ENCODE measurements at regions not wholly inside any gene's neighbourhood (a gene's known extent, or its start where the extent isn't known, plus 50 kb on each side); places are given as distances from the start of the nearest gene placed in this dataset.
A peak's percentile ranks its signal among the peaks of the same experiment; 100 is the strongest.

- no peak for FAIRE-seq
Measured at GRCh38 chr6:159444056-159444760, 248.8 kb downstream of the SOD2 start.

GRCh38 chr6:159443417-159443920 is 249.6 kb downstream of the SOD2 start:
- FAIRE-seq, result no peak
- no peak for DNase-seq (ENCODE audit: low spot score)

More at GRCh38 chr6:159444056-159444760, 248.8 kb downstream of the SOD2 start:
- DNase-seq (ENCODE audit: low spot score), result no peak

GRCh38 chr6:159441704-159441981 is 251.4 kb downstream of the SOD2 start:
- DNase-seq (ENCODE audit: low spot score) (no peak), FAIRE-seq (no peak)

DNA sequence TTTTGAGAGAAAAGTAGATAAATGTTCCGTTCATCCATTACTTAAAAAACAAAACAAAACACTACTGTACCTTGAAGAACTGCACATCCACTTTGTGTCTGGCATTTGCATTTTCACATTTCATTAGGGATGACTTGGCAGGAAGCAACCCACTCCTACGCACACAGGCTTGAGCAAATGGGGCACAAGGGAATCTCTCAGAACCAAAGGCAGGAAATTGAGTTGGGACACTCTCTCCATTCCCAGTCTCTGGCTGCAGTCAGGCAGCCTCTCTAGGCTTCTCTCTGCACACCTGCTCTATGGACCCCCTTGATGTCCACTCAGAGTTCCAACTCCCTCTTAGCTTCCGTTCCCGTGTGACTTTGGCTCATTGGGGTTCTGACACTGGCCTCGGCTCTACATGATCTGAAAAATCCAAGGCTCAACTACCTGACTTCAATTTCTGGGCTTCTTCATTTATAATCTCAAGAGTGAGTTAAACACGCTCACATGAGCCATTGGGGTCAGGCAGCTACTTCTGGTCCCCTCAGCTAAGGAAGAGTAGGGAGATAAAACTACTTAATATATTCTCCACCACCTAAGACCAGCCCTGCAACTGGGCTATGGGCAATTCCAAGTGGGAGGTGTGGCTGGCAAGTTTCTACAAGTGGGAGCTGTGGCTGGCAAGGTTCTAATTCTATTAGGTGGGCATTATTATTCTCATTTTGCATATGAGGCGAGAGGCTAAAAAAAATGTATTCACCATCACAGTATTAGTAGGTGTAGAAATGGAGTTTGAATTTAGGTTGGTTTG is 251.9 kb downstream of the SOD2 start:
- no peak for DNase-seq (ENCODE audit: low spot score)
- no peak for FAIRE-seq

- DNase-seq (ENCODE audit: low spot score) (no peak), FAIRE-seq (no peak)
Measured at GRCh38 chr6:159440349-159440748, 252.7 kb downstream of the SOD2 start.

DNA sequence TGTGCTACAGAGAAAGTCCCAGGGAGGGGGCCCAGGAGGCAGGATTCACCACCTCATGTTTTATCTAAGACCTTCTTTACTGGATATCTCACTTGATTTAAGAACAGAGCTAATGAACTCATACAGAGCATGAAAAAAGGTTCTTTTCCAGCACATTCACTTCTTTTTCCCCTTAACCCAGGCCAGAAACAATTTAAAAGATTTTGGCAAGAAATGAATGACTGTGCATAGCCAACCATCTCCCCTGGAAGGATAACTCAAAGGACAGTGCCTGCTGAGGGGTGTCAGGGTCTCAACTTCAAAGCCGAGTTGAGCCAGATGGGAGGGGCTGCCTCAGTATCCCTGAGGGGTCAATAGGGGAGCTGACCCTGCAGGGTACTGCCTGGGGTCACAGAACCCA is 253.4 kb downstream of the SOD2 start:
- FAIRE-seq (no peak), DNase-seq (ENCODE audit: low spot score) (no peak)

GRCh38 chr6:159438106-159438505 is 254.9 kb downstream of the SOD2 start:
- DNase-seq (ENCODE audit: low spot score) (no peak), FAIRE-seq (no peak)

- FAIRE-seq (no peak), DNase-seq (ENCODE audit: low spot score) (no peak)
Measured at GRCh38 chr6:159436581-159436980, 256.5 kb downstream of the SOD2 start.

GRCh38 chr6:159435701-159436100 is 257.3 kb downstream of the SOD2 start:
- no peak for DNase-seq (ENCODE audit: low spot score)
- no peak for FAIRE-seq

GRCh38 chr6:159434410-159434809 is 258.6 kb downstream of the SOD2 start:
- FAIRE-seq, result no peak
- no peak for DNase-seq (ENCODE audit: low spot score)

- DNase-seq (ENCODE audit: low spot score) (no peak), FAIRE-seq (no peak)
Measured at GRCh38 chr6:159433550-159433949, 259.5 kb downstream of the SOD2 start.

- DNase-seq (ENCODE audit: low spot score) (no peak), FAIRE-seq (no peak)
Measured at GRCh38 chr6:159431750-159432149, 261.3 kb downstream of the SOD2 start.

GRCh38 chr6:159430323-159430722 is 261.1 kb downstream of the FNDC1 start:
- DNase-seq (ENCODE audit: low spot score) (no peak), FAIRE-seq (no peak)

DNA sequence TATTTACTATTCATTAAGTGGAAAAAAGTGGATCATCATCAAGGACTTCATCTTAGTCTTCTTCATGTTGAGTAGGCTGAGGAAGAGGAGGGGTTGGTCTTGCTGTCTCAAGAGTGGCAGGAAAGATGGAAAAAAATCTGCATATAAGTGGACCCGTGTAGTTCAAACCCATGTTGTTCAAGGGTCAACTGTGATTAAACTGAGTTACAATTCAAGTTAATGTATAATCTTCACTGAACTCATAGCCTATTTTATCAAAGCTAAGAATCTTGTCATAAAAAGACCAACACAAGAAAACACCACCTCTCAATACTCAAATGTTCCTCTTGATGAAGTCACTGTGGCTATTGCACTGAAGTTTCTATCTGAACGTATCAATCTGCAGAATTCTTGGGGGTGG is 260.2 kb downstream of the FNDC1 start:
- no peak for DNase-seq (ENCODE audit: low spot score)
- no peak for FAIRE-seq

DNA sequence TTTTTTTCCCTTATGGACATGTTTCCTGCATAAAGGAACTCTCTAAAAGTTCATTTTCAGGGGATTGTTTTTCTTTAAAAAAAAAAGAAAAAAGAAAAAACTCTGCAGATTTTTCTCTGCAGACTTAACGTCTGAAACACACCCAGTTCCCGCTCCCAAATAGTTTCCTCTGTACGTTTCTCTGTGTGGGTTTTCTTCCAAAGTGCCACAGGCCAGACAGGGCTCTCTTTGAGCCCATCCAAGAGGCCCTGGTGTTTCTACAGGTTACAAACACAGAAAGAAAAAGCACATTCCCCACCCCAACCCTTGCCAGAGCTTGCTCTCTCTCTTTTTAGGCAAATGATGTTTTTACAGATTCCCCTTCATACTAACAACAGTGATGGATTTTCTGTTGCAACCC is 258.6 kb downstream of the FNDC1 start:
- no peak for FAIRE-seq
- no peak for DNase-seq (ENCODE audit: low spot score)

DNA sequence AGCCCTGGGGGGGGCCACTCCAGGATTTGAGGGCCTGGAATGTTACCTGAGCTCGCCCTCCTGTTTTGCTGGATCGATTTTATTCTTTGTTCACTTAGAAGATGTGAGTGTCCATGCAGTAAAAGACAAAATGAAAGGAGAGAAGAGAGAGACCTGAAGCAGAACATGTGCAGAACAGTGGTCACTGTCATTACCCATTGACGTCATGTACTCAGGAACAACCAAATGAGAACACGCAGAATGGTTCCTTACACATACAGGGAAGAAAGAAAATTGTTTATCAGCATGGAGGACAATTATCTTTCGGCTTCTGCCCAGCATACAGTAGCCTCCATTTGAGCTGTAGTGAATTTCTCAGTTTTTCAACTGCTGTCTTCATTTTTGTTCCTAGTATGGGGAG is 258.1 kb downstream of the FNDC1 start:
- FAIRE-seq (no peak), DNase-seq (ENCODE audit: low spot score) (no peak)

- no peak for FAIRE-seq
- no peak for DNase-seq (ENCODE audit: low spot score)
Measured at GRCh38 chr6:159425421-159425820, 256.2 kb downstream of the FNDC1 start.

DNA sequence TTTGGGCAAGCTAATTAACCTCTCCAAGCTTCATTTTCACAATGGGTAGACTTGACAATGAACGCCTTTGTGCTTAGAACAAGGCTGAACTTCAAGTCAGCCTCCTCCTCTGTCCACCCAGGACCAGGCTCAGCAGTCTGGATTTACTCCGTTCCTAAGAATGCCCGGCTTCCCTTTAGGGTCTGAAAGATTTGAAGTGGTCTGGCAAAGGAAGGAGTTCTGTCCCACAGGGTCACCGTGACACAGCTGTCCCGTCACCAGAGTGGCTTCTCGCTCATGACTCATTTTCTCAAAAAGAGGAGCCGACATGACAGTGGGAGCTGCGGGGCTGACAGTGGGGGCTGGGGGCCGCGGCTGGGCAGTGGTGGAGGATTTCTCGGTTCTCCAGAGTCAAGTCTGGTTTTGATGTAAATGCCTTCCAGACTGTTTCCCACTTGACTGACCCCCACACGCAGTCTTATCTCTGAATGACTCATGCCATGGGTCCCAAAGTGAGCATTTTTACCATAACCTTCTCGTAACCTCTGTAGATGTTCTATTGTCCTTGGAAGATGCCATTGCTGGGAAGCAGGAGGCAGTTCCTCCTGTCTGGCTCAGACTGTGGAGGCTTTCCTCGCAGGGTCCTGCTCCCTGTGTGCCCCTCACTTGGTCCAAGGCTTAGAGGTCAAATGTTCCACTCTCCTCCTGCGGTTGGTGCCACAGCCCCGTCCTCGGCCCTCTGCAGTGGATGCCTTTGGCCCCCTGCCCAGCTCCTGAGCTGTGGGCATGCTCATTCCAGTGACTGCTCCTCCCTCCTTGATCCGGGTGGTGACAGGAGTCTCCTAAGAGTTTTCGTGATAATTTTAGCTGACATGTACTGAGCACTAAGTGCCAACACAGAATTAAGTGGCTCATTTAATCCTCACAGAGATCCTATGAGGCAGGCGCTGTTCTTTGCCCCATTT is 253.1 kb downstream of the FNDC1 start:
- DNase-seq (ENCODE audit: low spot score) (peak; percentile 24), FAIRE-seq (no peak)

GRCh38 chr6:159421586-159421985 is 252.4 kb downstream of the FNDC1 start:
- FAIRE-seq (no peak), DNase-seq (ENCODE audit: low spot score) (no peak)

DNA sequence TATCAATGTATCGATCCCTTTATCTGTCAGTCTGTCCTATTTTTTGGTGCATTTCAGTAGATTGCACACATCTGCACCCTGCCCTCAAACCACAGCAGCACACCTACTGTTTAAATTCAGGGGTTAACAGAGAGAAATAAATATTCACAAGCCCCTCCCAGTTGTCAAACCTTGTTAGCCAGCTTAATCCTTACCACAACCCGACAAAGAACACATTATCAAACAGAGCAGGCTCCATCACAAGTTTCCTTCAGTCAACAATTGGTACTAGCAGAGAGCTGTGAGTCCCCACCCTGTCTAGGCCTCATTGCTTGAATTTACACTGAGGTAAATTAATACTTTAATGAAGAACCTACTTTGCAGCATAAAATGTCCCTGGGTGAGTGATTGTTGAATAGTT is 249.8 kb downstream of the FNDC1 start:
- DNase-seq (ENCODE audit: low spot score) (no peak), FAIRE-seq (no peak)

- FAIRE-seq, result no peak
- DNase-seq (ENCODE audit: low spot score), result no peak
Measured at GRCh38 chr6:159416891-159417560, 247.8 kb downstream of the FNDC1 start.

All from RCC 7860 (cell line).